Endothelial cell of umbilical vein (primary cell): ENCODE measurements at regions not wholly inside any gene's neighbourhood (a gene's known extent, or its start where the extent isn't known, plus 50 kb on each side); places are given as distances from the start of the nearest gene placed in this dataset.

Source experiments
- BruUV-seq: library from RNA; stranded (reverse); fragments of 400-500 nt; replicated peaks from 2 replicates; lab custom pipeline; 2021; lab: Mats Ljungman, UMichigan
- CTCF ChIA-PET: fragments of 300-600, 350-600 bp; sonication (Branson Sonifier 250); formaldehyde crosslinking; loops from one replicate; lab custom pipeline; 2021; ENCODE audit warnings: antibody characterized with exemption, inconsistent platforms; lab: Charles Lee
- POLR2A ChIA-PET: fragments of 300-600, 350-600 bp; sonication (Branson Sonifier 250); formaldehyde crosslinking; loops from one replicate; lab custom pipeline; 2021; ENCODE audit warnings: antibody characterized with exemption, inconsistent platforms; lab: Charles Lee
- DNase-seq: peaks from one replicate; pipeline ENCODE4 v3.0.0-alpha.2; 2011; ENCODE audit warnings: low read depth, low spot score
- FAIRE-seq: peaks from 2 replicates; lab custom pipeline; 2011; peaks lifted over from hg19 to GRCh38; lab: Jason Lieb, UNC
- H2AFZ ChIP-seq: 2 replicates; pipeline ENCODE4 v1.6.0; 2012; ENCODE audit warnings: low read depth, low read length, control low read depth, inconsistent platforms
- H3K27ac ChIP-seq: 2 replicates; pipeline ENCODE4 v1.5.1; 2011; ENCODE audit warnings: low read depth, mild to moderate bottlenecking, control low read depth, low read length, moderate library complexity; ENCODE audit not compliant: insufficient read depth
- H3K27me3 ChIP-seq, 2 experiments: 2 replicates each; pipeline versions ENCODE4 v1.6.0 to v1.6.1; 2011; ENCODE audit warnings: low read length in 2 of 2, mixed read lengths in 1 of 2; ENCODE audit not compliant: control insufficient read depth in 2 of 2, insufficient read depth in 2 of 2
- H3K36me3 ChIP-seq, 2 experiments: 2 replicates in 1 of 2; 3 replicates in 1 of 2; pipeline ENCODE4 v1.5.1; 2011; ENCODE audit warnings: low read length in 2 of 2, mild to moderate bottlenecking in 1 of 2, moderate library complexity in 1 of 2; ENCODE audit not compliant: control insufficient read depth in 2 of 2, insufficient read depth in 2 of 2; ENCODE audit errors: extremely low read depth in 1 of 2
- H3K4me1 ChIP-seq: 3 replicates; pipeline ENCODE4 v1.5.1; 2011; ENCODE audit warnings: mild to moderate bottlenecking, low read length; ENCODE audit not compliant: control insufficient read depth, insufficient read depth; ENCODE audit errors: extremely low read depth
- H3K4me2 ChIP-seq: 2 replicates; pipeline ENCODE4 v1.6.1; 2011; ENCODE audit warnings: low read length, control low read depth, mixed read lengths; ENCODE audit not compliant: insufficient read depth
- H3K4me3 ChIP-seq, 3 experiments: fragments of 200-600 bp in 1 of 3; sonication (generic), shearing (Covaris generic) in 1 of 3; replicated peaks in 1 of 3; 2 replicates each; pipeline ENCODE4 v1.5.1; 2011 to 2016; ENCODE audit warnings: control low read depth in 3 of 3, low read length in 3 of 3, mild to moderate bottlenecking in 2 of 3, inconsistent platforms in 1 of 3, low read depth in 1 of 3, moderate library complexity in 1 of 3; ENCODE audit not compliant: insufficient read depth in 1 of 3
- H3K79me2 ChIP-seq: 2 replicates; pipeline ENCODE4 v1.6.0; 2012; ENCODE audit warnings: low read length, inconsistent platforms; ENCODE audit not compliant: control insufficient read depth, insufficient read depth
- H3K9ac ChIP-seq: replicated peaks from 2 replicates; pipeline ENCODE3; 2011; ENCODE audit warnings: low read length, control low read depth; ENCODE audit not compliant: insufficient read depth; ENCODE audit errors: extremely low read depth
- H3K9me1 ChIP-seq: replicated peaks from 3 replicates; pipeline ENCODE4 v1.6.0; 2011; ENCODE audit warnings: mild to moderate bottlenecking, low read length; ENCODE audit not compliant: control insufficient read depth, insufficient read depth; ENCODE audit errors: extremely low read depth
- H3K9me3 ChIP-seq: replicated peaks from 2 replicates; pipeline ENCODE4 v1.5.1; 2012; ENCODE audit warnings: low read length, inconsistent platforms; ENCODE audit not compliant: control insufficient read depth, insufficient read depth
- H4K20me1 ChIP-seq: replicated peaks from 2 replicates; pipeline ENCODE3; 2011; ENCODE audit warnings: mild to moderate bottlenecking, low read length; ENCODE audit not compliant: control insufficient read depth, insufficient read depth; ENCODE audit errors: extremely low read depth
- CTCF ChIP-seq, 2 donors: IDR thresholded peaks; 1 replicate in 1 of 2; 2 replicates in 1 of 2; pipeline ENCODE4 v1.5.1; 2011; ENCODE audit warnings: low read length in 2 of 2, mild to moderate bottlenecking in 2 of 2, moderate library complexity in 2 of 2, control low read depth in 1 of 2, inconsistent platforms in 1 of 2, low read depth in 1 of 2; ENCODE audit not compliant: insufficient read depth in 1 of 2; ENCODE audit errors: extremely low read depth in 1 of 2
- EZH2 ChIP-seq: IDR thresholded peaks from 2 replicates; pipeline ENCODE4 v1.6.1; 2012; ENCODE audit warnings: borderline replicate concordance, low read depth, mild to moderate bottlenecking, moderate library complexity, low read length, inconsistent platforms; ENCODE audit not compliant: severe bottlenecking
- FOS ChIP-seq: IDR thresholded peaks from 2 replicates; pipeline ENCODE4 v1.6.1; 2011; ENCODE audit warnings: mild to moderate bottlenecking, low read length, moderate library complexity, borderline replicate concordance; ENCODE audit not compliant: insufficient read depth
- GATA2 ChIP-seq: IDR thresholded peaks from 2 replicates; pipeline ENCODE4 v1.7.0; 2011; ENCODE audit warnings: low read depth, mild to moderate bottlenecking, moderate library complexity, mixed read lengths, low read length; ENCODE audit not compliant: insufficient read length, insufficient read depth
- JUN ChIP-seq: IDR thresholded peaks from 2 replicates; pipeline ENCODE4 v1.6.1; 2011; ENCODE audit warnings: borderline replicate concordance, low read depth; ENCODE audit not compliant: insufficient read length, insufficient read depth
- MAX ChIP-seq: IDR thresholded peaks from 2 replicates; pipeline ENCODE4 v1.6.1; 2011; ENCODE audit not compliant: insufficient read depth, insufficient read length
- MYC ChIP-seq: IDR thresholded peaks from one replicate; pipeline ENCODE4 v1.6.1; 2011; ENCODE audit warnings: mild to moderate bottlenecking, low read depth, low read length
- POLR2A ChIP-seq: IDR thresholded peaks from 2 replicates; pipeline ENCODE4 v1.6.1; 2012; ENCODE audit warnings: low read depth, mild to moderate bottlenecking, control low read depth, low read length
- POLR2AphosphoS5 ChIP-seq: IDR thresholded peaks from 2 replicates; pipeline ENCODE4 v1.6.1; 2012; ENCODE audit warnings: low read depth, mild to moderate bottlenecking, control low read depth, low read length, moderate library complexity; ENCODE audit not compliant: insufficient read depth
- dilution Hi-C: fragments of 300-500 bp; cut with MboI; formaldehyde crosslinking; loops from one replicate; pipeline ENCODE4 v1.15.0; 2019; ENCODE audit warnings: low sequenced_read_pairs; ENCODE audit not compliant: extremely low pct_ligation_motif_present
- intact Hi-C: fragments of 100-400 bp; cut with micrococcal nuclease; formaldehyde crosslinking; loops from one replicate; pipeline ENCODE4 v1.10.0; 2022

DNA sequence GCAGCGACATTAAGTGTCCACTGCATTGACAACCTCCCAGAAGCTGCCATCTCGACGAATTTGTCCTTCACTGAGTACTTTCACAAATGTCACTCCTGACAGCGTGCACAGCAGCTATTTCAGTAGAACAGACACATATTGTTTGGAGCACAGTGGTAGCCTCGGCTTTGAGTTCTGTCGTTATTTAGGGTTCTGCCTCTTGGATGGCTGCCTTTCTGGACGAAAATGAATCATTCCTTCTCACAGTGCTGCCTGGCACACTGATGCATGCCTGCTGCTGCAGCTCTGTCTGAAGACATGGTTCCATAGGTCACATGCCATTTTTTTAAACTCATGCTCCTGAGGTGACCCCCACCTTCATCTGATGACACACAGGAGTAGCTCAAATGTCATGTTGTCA, 477.0 kb downstream of the C6orf118 start:
- no peak overlapping the region for H3K9ac ChIP-seq
- CTCF ChIA-PET: interaction anchor here (1.2 kb wide), 1 partner anchor 20 kb away, joined by 3 read pairs; no protein-coding TSS in a partner anchor
- POLR2A ChIA-PET: no interaction called here
- FAIRE-seq (no peak), DNase-seq (no peak)
- H2AFZ ChIP-seq: no peak overlapping the region
- no peak overlapping the region for H3K4me3 ChIP-seq
- H3K36me3 ChIP-seq: no peaks in the 10 kb centered on the region
- dilution Hi-C loops: no loop called here
- no peak overlapping the region for H3K27ac ChIP-seq
- H3K4me2 ChIP-seq: no peak overlapping the region
- H3K9me1 ChIP-seq: no peaks in the 10 kb centered on the region
- H3K9me3 ChIP-seq: peaks cover 6% of the 10 kb centered on the region
- intact Hi-C loops: no loop called here
- H3K4me1 ChIP-seq: no peaks in the 10 kb centered on the region
- no peak for TF ChIP-seq POLR2A
- TF ChIP-seq MAX: no peak
- no peak for TF ChIP-seq POLR2AphosphoS5
- no peak for TF ChIP-seq FOS
- TF ChIP-seq GATA2: no peak
- no peak for TF ChIP-seq CTCF (IDR thresholded peaks at IDR 0.05; ENCODE audit: extremely low read depth in 1 of 2, insufficient read depth in 1 of 2, low read depth in 1 of 2, low read length in 2 of 2)
- TF ChIP-seq EZH2: no peak
- TF ChIP-seq MYC: no peak
- TF ChIP-seq JUN: no peak
- H4K20me1 ChIP-seq: no peaks in the 10 kb centered on the region
- H3K27me3 ChIP-seq: no peaks in the 10 kb centered on the region
- no TSS peak for BruUV-seq
- no peaks in the 10 kb centered on the region for H3K79me2 ChIP-seq
